ENCODE measurements at regions not wholly inside any gene's neighbourhood (a gene's known extent, or its start where the extent isn't known, plus 50 kb on each side); places are given as distances from the start of the nearest gene placed in this dataset.

GRCh38 chr20:48400009-48400408 lies 427.8 kb downstream of the PREX1 start:
- no peak for DNase-seq

GRCh38 chr20:48398506-48399449 lies 429.0 kb downstream of the PREX1 start:
- no peak for DNase-seq

GRCh38 chr20:48396981-48397861 lies 430.6 kb downstream of the PREX1 start:
- DNase-seq = peak; percentile 76

DNA sequence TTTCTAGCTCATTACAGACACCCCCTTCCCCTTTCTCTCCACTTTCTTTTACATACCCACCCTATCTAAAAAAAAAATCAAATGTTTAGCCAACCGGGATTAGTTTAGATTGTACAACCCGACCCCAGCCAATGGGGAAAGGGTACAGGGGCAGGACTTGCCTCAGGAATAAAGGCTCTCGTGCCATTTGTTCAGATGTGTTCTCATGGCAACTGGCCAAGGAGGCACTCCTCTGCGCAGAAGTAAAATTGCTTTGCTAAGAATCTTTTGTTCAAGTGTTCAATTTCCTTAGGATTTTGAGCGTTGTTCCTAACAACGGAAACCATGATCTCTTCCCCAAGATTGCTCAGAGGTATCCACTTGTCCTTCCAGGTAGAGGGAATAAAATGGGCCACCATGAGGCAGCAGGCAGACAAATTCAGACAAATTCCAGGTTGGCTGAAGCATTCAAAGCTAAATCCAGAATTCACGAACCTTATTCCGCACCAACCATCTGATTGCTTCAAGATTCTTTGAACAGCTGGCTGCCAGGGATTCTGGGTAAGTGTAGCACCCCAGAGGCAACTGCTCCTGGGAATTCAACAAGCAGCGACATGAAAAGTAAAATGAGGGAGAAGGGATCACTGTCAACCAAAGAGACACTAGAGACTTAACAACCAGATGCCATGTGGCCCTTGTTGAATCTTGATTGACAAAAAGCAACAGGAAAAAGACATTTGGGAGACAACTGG lies 431.8 kb downstream of the PREX1 start:
- DNase-seq = no peak

DNA sequence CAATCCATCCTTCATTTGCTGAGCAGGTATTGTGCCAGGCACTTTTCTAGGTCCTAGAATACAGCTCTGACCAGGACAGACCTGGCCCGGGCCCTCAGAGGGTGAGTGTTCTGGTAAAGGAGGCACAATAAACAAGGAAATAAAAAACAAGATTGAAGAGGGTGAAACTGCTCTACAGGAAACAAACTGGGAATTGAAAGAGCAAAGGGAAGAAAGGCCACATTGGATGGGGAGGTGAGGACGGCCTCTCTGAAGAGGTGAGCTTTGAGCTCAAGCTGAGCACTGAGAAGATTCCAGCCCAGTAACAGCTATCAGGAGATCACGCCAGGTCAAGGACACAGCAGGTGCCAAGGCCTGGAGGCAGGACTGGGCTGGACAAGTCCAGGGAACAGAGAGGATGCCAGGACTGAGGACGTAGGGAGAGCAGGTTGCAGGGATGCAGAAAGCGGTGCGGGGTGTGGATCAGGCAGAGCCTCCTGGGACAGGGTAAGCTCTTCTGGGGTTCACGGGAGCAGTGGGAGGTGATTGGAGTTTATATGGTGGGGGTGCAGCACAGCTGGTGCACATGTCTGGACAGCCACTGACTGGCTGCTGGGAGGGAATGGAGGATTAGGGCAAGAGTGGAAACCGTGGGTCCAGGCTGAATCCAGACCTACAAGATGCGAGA lies 433.3 kb downstream of the PREX1 start:
- no peak for DNase-seq

- no peak for DNase-seq
Measured at GRCh38 chr20:48393737-48394314, 434.0 kb downstream of the PREX1 start.

DNA sequence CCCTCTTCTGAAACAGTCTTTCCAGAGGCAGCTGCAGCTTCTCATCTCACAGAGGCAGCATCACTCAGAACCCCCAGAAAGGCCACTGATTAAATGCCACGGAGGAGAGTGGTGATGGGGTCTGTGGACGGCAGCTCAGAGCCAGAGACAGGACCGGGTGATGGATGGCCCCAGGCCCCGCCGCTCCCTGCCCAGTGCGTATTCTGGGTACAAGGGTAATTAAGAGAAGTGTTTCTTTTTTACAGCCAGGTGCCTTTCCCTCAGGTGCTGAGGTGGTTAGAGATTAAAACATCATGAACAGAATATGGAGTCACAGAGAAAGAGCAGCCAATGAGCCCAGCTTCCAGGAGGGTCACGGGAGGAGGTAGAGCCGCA lies 434.5 kb downstream of the PREX1 start:
- DNase-seq = no peak

DNA sequence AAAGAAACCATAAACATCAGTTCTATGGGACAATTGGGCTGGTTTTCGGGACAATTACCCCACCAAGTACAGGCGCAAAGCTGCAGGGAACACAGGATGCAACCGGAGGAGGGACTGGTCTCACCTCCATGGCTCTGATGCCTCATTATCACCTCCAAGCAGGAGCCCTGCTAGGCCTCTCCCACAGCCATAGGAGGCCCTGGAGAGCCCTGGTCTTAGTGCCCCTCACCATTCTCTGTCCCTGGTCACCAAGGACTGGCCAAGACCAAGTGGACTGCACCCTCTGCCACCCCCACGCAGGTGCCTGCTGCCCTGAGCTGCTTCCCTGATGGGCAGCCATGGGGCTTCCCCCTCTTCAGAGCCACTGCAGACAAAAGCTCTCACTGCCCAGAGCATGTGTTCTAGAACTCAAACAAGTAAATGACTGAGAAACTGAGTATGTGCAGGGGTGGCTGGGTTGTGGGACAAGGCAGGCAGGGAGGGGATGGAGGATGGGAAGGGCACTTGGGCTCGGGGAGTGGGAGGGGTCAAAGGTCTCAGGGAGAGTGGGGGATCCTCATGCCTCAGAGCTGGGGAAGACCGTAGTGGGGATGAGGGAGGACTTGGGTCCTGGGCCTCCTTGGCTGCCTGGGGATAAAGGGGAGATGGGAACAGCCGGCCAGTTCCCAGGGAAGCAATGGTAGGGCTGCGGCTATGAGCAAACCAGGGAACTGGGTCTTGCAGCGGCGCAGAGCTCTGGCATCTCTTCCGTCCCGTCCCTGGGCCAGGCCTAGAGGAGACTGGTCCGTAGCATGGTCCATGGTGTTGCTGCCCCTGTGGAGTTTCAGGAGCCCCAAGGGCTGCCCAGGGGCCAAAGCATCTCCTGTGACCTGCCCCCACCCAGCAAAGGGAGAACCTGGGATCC lies 435.1 kb downstream of the PREX1 start:
- no peak for DNase-seq

DNA sequence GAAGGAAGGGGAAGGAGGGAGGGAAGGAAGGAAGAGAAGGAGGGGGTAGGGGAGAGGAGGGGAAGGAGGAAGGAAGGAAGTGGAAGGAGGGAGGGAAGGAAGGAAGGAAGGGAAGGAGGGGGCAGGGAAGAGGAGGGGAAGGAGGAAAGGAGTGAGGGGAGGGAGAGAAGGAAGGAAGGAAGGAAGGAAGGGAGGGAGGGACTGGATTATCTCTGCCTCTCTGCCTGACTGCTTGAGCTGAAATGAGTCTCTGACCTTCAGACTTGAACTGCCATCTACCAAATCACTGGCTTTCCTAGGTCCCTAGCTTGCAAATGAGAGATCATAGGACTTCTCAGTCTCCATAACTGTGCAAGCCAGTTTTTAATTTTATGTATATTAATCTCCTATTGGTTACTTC lies 436.8 kb downstream of the PREX1 start:
- DNase-seq = no peak

- DNase-seq = no peak
Measured at GRCh38 chr20:48387675-48388074, 440.1 kb downstream of the PREX1 start.

GRCh38 chr20:48385527-48385926 lies 442.3 kb downstream of the PREX1 start:
- no peak for DNase-seq

GRCh38 chr20:48385114-48385513 lies 442.7 kb downstream of the PREX1 start:
- no peak for DNase-seq

DNA sequence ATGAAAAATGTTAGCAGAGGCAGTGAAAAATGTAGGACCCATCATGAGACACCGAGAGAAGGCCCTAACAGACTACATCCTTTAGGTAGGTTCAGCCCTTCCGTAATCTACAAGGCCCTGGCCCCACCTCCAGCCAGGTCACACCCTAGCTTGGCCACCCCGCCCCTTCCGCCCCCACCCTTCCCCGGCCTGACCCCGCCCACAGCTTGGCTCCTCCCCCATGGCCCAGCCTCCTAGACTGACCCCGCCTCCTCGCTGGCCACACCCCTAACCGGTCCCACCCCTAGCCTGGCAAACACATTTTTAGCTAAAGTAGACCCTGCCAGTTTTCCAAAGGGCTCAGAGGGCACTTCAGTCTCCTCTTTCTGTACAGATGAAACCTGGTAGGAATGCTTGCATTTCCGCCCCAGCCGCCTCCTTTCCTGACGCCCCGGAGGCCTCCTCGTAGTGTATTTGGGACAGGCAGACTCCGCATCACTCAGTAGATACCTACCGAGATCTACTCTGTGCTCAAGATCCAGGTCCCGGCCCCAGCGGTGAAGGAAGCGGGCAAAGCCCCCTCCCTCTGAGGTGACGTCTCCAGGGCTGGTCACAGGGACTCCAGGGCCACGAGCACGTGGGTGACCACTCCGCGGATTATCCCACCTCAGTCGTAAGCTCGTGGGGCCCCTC lies 443.5 kb downstream of the PREX1 start:
- no peak for DNase-seq

DNA sequence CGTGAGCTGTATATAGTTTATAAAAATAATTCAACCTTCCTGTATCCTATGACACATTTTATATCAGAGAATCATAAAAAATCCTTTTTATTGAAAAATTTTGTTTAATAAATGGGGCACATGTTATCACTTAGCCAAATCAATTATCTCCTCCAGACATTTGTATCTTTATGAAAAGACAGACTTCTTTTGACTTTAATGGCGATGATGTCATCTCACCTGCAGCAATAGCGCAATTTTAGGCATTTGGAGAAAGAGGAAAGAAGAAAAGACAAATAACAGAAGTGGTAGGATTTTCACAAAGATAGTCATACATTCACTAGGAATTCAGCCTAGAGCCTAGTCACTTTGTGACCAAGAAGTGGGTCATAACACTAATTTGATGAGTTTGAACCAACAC lies 444.5 kb downstream of the PREX1 start:
- no peak for DNase-seq

DNA sequence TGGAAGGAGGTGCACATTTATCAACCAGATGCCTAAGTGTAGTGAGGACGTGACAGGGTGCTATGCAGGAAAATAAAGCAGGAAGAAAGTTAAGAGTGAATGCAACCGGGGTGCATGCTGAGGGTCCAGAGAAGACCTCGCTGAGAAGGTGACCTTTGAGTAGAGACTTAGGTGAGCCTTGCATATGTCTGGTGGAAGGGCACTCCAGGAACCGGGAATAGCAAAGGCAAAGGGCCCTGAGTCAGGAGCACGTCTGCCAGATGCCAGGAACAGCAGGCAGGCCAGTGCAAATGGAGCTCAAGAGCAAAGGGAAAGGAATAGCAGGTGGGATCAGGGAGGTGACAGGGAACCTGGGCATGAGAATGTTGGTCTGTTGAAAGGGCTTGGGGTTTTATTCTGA lies 445.5 kb downstream of the PREX1 start:
- no peak for DNase-seq

GRCh38 chr20:48381353-48382120 lies 446.3 kb downstream of the PREX1 start:
- DNase-seq = no peak

- no peak for DNase-seq
Measured at GRCh38 chr20:48380661-48381060, 447.1 kb downstream of the PREX1 start.

DNA sequence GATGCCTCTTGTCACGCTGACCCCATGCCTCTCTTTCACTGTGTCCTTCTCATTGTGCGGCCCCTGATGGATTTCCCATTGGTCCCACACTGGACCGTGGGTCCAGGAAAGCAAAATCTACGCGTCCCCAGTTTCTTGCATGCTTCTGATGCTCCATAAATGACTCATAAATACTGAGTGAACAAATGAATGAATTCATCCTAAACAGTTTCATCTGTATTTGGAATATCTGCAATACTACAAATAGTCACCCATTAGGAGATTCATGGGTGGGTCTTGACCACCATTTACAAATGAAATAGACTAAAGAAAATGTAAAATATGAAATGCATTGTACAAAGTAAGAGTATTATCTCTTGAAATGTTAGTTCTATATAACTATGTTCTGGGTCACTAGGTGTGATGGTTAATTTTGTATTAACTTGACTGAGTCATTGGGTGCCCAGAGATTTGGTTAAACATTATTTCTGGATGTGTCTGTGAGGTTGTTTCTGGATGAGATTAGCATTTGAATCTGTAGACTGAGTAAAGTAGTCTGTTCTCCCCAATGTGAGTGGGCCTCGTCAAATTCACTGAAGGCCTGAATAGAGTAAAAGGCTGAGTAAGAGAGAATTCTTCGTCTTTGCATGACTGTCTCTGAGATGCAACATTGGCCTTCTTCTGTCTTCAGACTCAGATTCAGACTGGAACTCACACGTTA lies 448.7 kb downstream of the PREX1 start:
- DNase-seq = no peak

DNA sequence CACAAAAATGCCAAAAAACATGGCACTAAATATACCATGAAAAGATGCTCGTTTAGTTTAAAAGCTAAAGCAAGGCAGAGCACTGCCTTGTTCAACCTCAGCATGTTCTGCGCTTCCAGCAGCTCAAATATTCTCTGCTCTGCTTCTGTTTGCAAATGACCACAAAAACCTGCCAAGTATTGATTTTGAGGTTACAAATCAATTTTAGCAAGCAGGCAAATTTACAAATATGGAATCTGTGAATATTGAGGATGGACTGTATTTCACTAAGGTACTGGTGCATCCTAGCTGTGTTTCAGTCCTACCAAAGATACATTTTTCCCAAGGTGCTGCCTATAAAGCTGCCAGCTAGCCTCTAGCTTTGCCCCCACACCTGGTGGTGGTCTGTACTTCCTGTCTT lies 449.9 kb downstream of the PREX1 start:
- DNase-seq = no peak

Data from NCI-H1092 treated with DMSO at 0.1 percent for 48 hours (cell line).